NB4 (cell line): ENCODE measurements at regions not wholly inside any gene's neighbourhood (a gene's known extent, or its start where the extent isn't known, plus 50 kb on each side); places are given as distances from the start of the nearest gene placed in this dataset.

Source experiments
- CTCF ChIP-seq: IDR thresholded peaks from one replicate; pipeline ENCODE4 v1.5.1; 2012; ENCODE audit warnings: low read depth, low read length
- MYC ChIP-seq: IDR thresholded peaks from 2 replicates; pipeline ENCODE4 v1.6.1; 2011; ENCODE audit warnings: low read depth, low read length
- POLR2A ChIP-seq: IDR thresholded peaks from 2 replicates; pipeline ENCODE4 v1.6.1; 2011; ENCODE audit warnings: mild to moderate bottlenecking; ENCODE audit not compliant: insufficient read length; ENCODE audit errors: extremely low read depth
- TF ChIP-seq, protein P1 (sequence below): IDR thresholded peaks from 2 replicates; pipeline ENCODE4 v1.6.1; 2011; ENCODE audit warnings: low read depth, low read length

DNA sequence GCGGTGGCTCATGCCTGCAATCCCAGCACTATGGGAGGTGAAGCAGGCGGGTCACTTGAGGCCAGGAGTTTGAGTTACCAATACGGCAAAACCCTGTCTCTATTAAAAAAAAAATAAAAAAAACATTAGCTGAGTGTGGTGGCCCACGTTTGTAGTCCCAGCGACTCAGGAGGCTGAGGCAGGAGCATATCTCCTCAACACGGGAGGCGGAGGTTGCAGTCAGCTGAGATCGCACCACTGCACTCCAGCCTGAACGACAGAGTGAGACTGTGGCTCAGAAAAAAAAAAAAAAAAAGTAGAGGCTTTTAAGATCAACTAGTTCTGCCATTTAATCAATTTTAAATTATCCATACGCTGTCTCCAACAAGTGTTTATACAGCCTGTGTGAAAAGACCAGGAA, 1130.3 kb downstream of the PCDH9 start:
- TF ChIP-seq CTCF: no peak
- TF ChIP-seq POLR2A: no peak
- TF ChIP-seq MYC: no peak
- TF ChIP-seq, protein P1, sequence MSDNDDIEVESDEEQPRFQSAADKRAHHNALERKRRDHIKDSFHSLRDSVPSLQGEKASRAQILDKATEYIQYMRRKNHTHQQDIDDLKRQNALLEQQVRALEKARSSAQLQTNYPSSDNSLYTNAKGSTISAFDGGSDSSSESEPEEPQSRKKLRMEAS: no peak
